Thyroid gland (tissue), 4 donors: ENCODE measurements at regions not wholly inside any gene's neighbourhood (a gene's known extent, or its start where the extent isn't known, plus 50 kb on each side); places are given as distances from the start of the nearest gene placed in this dataset.
"Not testable (repeated sequence)": the region's sequence is repeated elsewhere in the genome, so short reads cannot be mapped to it uniquely, and the experiment has no call there.

Experiments
- DNase-seq, 2 donors: peaks; one replicate each; pipeline ENCODE4 v3.0.0-alpha.2; 2019
- H3K27ac ChIP-seq, 3 donors: fragments of 200-600 bp; sonication (generic); 1 replicate in 2 of 3; 2 replicates in 1 of 3; pipeline ENCODE4 v1.5.1; 2016 to 2019; ENCODE audit warnings: mild to moderate bottlenecking in 1 of 3, moderate library complexity in 1 of 3
- H3K27me3 ChIP-seq: fragments of 200-600 bp; sonication (generic); one replicate; pipeline ENCODE4 v1.5.1; 2019
- H3K36me3 ChIP-seq, 2 donors: fragments of 200-600 bp; sonication (generic); one replicate each; pipeline ENCODE4 v1.5.1; 2016 to 2019
- H3K4me1 ChIP-seq, 2 donors: fragments of 200-600 bp; sonication (generic); one replicate each; pipeline ENCODE4 v1.5.1; 2017 to 2019
- H3K4me3 ChIP-seq, 3 donors: fragments of 200-600 bp; sonication (generic); replicated peaks in 1 of 3; 1 replicate in 2 of 3; 2 replicates in 1 of 3; pipeline ENCODE4 v1.5.1; 2016; ENCODE audit warnings: mild to moderate bottlenecking in 1 of 3
- H3K9me3 ChIP-seq: fragments of 200-600 bp; sonication (generic); one replicate; pipeline ENCODE4 v1.5.1; 2017
- POLR2A ChIP-seq, 2 donors: fragments of 450-650 bp; IDR thresholded peaks; one replicate each; pipeline ENCODE4 v1.6.1; 2017; ENCODE audit warnings: antibody characterized with exemption in 2 of 2, mild to moderate bottlenecking in 2 of 2, moderate library complexity in 1 of 2
- WGBS, 2 donors: methylation state at CpG; one replicate each; pipeline ENCODE4 v1.1.5; 2017; 5-methylcytosine and 5-hydroxymethylcytosine counted together
- intact Hi-C: fragments of 100-400 bp; cut with DNase I; formaldehyde crosslinking; loops from one replicate; pipeline ENCODE4 v1.15.1; 2023
- TF ChIP-seq, protein P1 (sequence below), 6 experiments: fragments of 200-600 bp in 3 of 6; fragments of 450-650 bp in 3 of 6; sonication (generic) in 3 of 6; IDR thresholded peaks; one replicate each; pipeline ENCODE4 v1.5.1; 2016 to 2019; ENCODE audit warnings: antibody characterized with exemption in 6 of 6, mild to moderate bottlenecking in 2 of 6, inconsistent platforms in 1 of 6, moderate library complexity in 1 of 6

GRCh38 chr3:143175940-143176894 lies 56.6 kb downstream of the CHST2 start:
- DNase-seq, H3K4me3 ChIP-seq, H3K27me3 ChIP-seq, H3K9me3 ChIP-seq, H3K27ac ChIP-seq, H3K36me3 ChIP-seq, H3K4me1 ChIP-seq, intact Hi-C loops: not testable (repeated sequence)
- WGBS, 2 donors = 94% methylated on average over 28 to 38 of the region's 47 CpGs

GRCh38 chr3:143177965-143178364 lies 58.4 kb downstream of the CHST2 start:
- H3K36me3 ChIP-seq, intact Hi-C loops, H3K27ac ChIP-seq, DNase-seq, H3K27me3 ChIP-seq, H3K4me3 ChIP-seq, H3K9me3 ChIP-seq, H3K4me1 ChIP-seq: not testable (repeated sequence)
- WGBS, 2 donors = 83 to 98% methylated on average over 6 of the region's 6 CpGs

- intact Hi-C loops, H3K9me3 ChIP-seq, H3K4me3 ChIP-seq, H3K27me3 ChIP-seq, H3K36me3 ChIP-seq, H3K27ac ChIP-seq, H3K4me1 ChIP-seq, DNase-seq: not testable (repeated sequence)
- 78 to 87% methylated on average over 3 of the region's 3 CpGs for WGBS, 2 donors
These were observed 59.4 kb downstream of the CHST2 start for GRCh38 chr3:143178775-143179548.

DNA sequence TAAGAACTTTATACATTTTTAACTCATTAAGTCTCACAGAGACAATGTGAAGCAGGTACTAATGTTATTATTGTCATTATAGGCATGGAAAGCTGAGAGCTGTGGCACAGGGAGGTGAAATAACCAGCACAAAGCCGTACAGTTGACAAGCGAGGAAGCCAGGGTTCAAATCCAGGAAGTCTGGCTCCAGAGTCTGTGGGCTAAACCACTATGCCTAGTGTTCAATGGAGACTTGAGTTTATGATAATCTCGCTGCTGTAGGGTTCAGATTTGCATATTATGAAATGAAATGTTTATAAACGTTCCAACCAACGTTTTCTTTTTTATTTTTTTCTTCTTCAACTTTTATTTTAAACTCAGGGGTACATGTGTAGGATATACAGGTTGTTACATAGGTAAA lies 60.0 kb downstream of the CHST2 start:
- H3K4me1 ChIP-seq = no peaks in the 10 kb centered on the region
- intact Hi-C loops = no loop called here
- H3K4me3 ChIP-seq = no peak overlapping the region
- no peaks in the 10 kb centered on the region for H3K27me3 ChIP-seq
- 78 to 86% methylated on average over 5 of the region's 5 CpGs for WGBS, 2 donors
- TF ChIP-seq, protein P1, sequence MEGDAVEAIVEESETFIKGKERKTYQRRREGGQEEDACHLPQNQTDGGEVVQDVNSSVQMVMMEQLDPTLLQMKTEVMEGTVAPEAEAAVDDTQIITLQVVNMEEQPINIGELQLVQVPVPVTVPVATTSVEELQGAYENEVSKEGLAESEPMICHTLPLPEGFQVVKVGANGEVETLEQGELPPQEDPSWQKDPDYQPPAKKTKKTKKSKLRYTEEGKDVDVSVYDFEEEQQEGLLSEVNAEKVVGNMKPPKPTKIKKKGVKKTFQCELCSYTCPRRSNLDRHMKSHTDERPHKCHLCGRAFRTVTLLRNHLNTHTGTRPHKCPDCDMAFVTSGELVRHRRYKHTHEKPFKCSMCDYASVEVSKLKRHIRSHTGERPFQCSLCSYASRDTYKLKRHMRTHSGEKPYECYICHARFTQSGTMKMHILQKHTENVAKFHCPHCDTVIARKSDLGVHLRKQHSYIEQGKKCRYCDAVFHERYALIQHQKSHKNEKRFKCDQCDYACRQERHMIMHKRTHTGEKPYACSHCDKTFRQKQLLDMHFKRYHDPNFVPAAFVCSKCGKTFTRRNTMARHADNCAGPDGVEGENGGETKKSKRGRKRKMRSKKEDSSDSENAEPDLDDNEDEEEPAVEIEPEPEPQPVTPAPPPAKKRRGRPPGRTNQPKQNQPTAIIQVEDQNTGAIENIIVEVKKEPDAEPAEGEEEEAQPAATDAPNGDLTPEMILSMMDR (IDR thresholded peaks at IDR 0.05) = no peak
- TF ChIP-seq POLR2A (IDR thresholded peaks at IDR 0.05) = no peak
- no peak overlapping the region for H3K27ac ChIP-seq
- no peaks in the 10 kb centered on the region for H3K9me3 ChIP-seq
- DNase-seq = no peak
- no peaks in the 10 kb centered on the region for H3K36me3 ChIP-seq

DNA sequence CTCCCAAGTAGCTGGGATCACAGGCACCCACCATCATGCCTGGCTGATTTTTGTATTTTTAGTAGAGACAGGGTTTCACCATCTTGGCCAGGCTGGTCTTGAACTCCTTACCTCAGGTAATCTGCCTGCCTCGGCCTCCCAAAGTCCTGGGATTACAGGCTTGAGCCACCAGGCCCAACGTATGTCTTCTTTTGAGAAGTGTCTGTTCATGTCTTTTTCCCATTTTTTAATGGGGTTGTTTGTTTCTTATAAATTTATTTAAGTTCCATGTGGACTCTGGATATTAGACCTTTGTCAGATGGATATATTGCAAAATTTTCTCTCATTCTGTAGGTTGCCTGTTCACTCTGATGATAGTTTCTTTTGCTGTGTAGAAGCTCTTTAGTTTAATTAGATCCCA lies 61.3 kb downstream of the CHST2 start:
- WGBS, 2 donors = 92 to 96% methylated on average over 2 of the region's 2 CpGs
- intact Hi-C loops, H3K4me1 ChIP-seq, H3K4me3 ChIP-seq, H3K36me3 ChIP-seq, DNase-seq, H3K9me3 ChIP-seq, H3K27ac ChIP-seq, H3K27me3 ChIP-seq: not testable (repeated sequence)

DNA sequence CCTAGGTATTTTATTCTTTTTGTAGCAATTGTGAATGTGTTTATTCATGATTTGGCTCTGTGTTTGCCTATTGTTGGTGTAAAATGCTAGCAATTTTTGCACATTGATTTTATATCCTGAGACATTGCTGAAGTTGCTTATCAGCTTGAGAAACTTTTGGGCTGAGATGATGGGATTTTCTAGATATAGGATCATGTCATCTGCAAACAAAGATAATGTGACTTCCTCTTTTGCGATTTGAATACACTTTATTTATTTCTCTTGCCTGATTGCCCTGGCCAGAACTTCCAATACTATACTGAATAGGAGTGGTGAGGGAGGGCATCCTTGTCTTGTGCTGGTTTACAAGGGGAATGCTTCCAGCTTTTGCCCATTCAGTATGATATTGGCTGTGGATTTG lies 62.4 kb downstream of the CHST2 start:
- H3K9me3 ChIP-seq, H3K36me3 ChIP-seq, H3K27me3 ChIP-seq, H3K4me3 ChIP-seq, intact Hi-C loops, H3K4me1 ChIP-seq, H3K27ac ChIP-seq, DNase-seq: not testable (repeated sequence)
- WGBS, 2 donors = 77 to 89% methylated on average over 1 of the region's 1 CpG

GRCh38 chr3:143182866-143183664 lies 63.5 kb downstream of the CHST2 start:
- Histone ChIP-seq H3K4me1 (no peaks in the 10 kb centered on the region), H3K9me3 (no peaks in the 10 kb centered on the region), H3K27ac (no peak overlapping the region), H3K4me3 (no peak overlapping the region), H3K36me3 (no peaks in the 10 kb centered on the region), H3K27me3 (no peaks in the 10 kb centered on the region)
- 90 to 93% methylated on average over 6 of the region's 6 CpGs for WGBS, 2 donors
- TF ChIP-seq, protein P1 (IDR thresholded peaks at IDR 0.05) = no peak
- DNase-seq = peak; percentile 28 to 48
- intact Hi-C loops = no loop called here
